SIG-M5 treated with dmso at 0.1 percent for 504 hours (cell line): ENCODE measurements at regions not wholly inside any gene's neighbourhood (a gene's known extent, or its start where the extent isn't known, plus 50 kb on each side); places are given as distances from the start of the nearest gene placed in this dataset.

Source experiments
- DNase-seq: peaks from one replicate; lab custom pipeline; 2025; ENCODE audit not compliant: unreplicated experiment; lab: John Stamatoyannopoulos, UW

DNA sequence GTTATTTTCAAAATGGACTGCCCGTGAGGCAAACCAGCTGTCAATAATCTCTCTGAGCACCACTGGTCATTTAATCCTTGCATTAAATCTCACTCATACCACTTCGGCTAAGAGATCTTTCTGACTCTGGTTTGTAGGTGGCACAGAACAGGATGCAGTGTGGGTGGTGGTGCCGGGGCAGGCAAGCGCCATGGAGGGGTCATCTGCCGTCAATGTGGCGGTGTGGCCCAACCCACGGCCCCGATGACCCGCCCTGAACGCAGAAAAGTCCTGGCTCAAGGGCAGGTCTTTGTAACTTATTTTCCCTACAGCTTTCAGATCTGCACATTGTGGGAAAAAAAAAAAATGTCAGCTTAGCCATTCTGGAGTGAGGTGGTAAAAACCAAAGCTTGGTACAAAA lies 73.2 kb upstream of the MGMT start:
- no peak for DNase-seq

DNA sequence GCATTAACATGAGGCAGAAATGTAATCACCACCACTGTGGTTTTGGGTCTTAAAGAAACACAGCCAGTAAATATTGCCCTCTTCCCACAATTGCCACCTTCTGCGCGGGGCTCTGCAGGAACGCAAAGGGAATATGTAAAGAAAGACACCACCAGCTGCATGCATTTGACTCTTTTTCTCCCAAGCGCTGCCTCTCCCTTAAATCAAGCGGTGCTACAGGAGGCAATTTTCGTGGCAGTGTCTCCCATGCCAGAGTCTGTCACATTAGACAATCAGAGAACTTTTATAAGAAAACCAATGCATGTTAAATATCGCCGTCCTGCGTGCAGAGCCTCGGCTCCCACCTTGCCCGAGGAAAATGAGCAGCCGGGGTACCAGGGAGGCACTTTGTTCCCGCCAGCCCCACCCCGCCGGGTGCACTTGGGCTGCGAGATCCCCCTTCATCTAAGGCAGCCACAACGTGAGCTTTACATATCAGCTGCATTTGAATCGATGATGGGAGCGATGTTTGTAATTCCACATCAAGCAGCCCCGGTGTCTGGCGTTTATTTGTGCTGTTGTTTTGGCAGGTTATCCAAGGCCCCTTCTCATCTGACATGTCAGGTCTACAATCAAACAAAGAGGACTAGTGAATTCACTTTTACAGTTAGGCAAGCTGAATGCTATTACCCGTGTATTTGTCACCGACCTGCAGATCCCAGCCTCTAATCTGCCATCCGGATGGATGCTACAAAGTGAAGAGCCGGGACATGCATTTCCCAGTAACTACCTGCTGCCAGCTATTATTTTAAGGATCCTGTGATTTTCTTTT lies 72.3 kb upstream of the MGMT start:
- no peak for DNase-seq

DNA sequence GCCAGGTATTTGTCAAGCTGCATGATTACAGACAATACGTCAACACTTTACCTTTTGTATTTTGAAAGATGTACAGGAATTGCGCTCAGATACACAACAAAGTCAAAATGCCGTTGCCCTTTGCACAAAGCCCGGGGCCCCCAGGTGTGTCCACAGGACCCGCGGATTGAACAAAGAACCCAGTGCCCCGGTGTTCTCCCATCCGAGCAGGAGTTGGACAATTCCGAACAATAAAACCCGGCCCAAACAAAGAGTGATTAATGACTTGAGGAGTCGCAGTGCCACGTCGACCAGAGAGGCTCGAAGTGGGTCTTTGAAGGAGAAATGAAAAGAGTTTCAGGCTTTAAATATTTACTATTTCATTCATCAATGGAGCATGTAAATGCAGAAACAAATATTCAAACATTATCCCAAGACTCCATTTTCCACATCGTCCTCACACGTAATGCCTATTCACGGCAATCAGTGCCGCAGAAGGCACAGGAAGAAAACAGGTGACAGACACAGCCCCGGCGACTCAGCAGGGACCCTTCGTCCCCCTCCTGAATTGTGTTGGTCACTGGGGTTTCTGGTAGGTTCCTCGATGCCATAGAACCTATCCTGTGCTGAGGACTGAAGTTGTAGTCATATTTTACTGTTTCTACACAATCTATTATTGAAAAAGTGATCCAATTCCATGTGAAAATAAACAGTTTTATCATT lies 70.9 kb upstream of the MGMT start:
- no peak for DNase-seq

GRCh38 chr10:129397198-129397974 lies 69.7 kb upstream of the MGMT start:
- no peak for DNase-seq

- DNase-seq: no peak
These were observed 68.3 kb upstream of the MGMT start for GRCh38 chr10:129398711-129399141.

- DNase-seq: no peak
These were observed 66.6 kb upstream of the MGMT start for GRCh38 chr10:129400426-129400825.

DNA sequence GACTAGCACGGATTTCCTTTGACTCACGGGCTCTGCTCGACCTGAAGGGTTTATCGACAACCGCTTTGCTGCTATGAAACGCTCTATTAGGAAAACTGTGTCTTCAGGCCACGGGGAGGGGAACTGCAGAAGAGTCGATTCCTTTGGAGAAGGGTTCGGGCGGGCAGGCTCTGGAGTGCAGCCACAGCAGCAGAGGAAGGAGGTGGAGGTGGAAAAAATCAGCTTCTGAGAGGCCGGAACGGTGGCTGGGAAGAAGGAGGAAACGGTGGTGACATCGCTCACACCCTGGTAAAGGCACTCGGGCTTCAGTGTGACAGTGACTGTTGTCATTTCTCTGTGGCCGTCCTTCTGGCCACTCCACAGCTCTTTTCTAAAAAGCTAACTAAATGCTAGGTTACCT lies 64.6 kb upstream of the MGMT start:
- DNase-seq: no peak

DNA sequence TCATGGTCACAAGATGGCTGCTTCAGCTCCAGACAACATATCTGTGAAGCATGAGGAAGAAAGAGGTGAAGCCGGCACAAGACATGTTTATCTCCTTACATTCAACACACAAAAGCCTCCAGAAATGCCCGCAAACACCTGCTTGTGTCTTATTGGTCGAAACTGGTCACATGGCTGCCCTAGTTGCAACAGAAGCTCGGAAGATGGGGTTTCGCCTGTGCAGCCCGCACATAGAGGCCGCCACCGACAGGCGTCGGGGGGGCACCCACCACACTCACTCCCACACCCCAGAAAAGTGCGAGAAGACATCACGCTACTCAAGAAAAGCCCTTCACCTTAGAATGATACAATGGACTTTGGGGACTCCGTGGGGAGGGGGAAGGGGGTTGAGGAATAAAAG lies 63.0 kb upstream of the MGMT start:
- DNase-seq: no peak

DNA sequence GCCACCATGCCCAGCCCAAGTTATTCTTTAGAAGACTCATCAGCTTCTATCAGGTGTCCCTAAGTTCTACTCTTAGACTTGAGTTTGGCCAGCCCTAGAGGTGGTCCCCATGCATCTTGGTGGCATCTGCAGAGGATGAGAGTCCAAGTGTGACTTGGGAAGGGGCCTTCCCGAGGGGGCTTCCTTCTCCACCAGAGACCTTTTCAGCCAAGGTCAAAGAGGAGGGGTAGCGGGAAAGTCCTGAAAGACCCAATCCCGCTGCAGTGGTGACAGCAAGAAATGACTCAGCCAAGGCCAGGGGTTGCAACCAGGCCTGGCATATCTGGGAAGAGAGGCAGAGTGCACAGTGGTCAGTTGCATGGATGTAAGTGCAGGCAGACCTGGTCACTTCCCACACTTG lies 61.7 kb upstream of the MGMT start:
- no peak for DNase-seq

GRCh38 chr10:129410688-129411392 lies 56.2 kb upstream of the MGMT start:
- no peak for DNase-seq

GRCh38 chr10:129411393-129411705 lies 55.7 kb upstream of the MGMT start:
- DNase-seq: no peak

DNA sequence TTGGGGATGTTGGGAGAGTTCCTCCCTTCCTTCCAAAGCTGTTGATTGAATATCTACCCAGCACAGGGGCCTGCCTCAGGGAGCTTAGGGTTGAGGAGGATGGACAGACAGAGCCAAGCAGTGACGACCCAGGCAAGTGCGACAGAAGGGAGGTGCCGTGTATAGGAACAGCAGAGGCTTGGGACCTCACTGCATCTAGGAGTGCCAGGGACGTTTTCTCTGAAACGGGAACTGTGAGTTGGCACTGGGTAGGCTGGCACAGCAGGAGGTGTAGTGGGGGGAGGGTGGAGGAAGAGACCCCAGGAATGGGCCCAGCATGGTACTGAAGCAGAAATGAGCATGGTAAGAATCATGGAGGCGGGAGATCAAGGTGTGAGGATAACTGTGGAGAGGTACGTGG lies 55.3 kb upstream of the MGMT start:
- DNase-seq: no peak

- no peak for DNase-seq
These were observed 54.0 kb upstream of the MGMT start for GRCh38 chr10:129413024-129413423.

GRCh38 chr10:129415215-129416140 lies 51.6 kb upstream of the MGMT start:
- no peak for DNase-seq

DNA sequence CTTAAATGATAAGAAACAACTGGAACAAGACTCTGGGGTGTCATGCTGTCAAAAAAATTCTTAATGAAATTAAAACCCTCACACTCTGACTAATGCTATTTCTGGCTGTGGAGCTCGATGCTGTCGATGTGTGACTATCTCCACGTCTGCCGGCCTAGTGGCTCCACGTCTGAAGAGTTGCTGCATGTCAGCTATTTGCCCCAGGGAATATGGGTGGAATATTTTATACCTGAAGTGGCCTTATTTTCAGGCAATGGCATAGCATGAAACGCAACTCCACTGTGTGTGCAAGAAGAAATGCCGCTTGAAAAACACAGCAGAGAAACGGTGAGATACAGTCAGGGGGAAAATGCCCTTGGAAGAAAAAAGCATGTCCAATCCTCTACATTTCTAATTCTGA lies 50.9 kb upstream of the MGMT start:
- no peak for DNase-seq

DNA sequence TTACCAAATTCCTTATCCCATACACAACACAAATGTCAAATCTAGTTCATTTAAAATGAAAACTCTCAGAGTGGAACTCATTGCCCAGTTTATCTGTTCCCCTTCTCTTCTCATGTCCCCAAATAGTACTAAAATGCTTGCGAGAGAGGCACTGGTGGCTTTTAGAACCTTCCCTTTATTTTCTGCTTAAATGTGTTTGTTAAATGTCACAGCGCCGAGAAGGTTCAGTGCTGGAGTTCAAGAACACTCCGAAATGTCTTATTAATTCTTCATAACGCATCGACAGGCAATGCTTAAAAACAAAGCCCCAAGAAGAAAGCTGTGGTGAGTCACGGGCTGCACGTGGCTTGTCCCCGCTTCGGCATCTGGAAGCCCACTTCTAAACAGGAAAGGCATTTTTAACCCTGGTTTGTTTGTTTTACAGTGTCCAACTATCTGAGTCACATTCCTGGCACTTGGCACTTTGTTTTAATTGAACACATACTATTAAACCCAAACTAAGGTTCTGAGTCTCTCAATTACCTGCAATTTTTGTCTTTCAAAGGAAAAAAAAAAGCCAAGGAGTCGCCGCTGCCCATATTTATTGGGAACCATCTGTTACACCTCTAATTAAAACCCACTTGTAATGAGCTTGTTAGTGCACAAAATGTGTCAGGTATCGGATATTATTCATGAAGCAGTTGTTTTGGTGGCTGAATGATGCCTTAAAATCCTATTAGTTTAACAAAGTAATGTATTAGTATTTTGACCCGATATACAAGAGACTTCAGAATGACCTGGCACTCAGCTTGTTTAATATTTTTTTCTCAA lies 49.9 kb upstream of the MGMT start:
- DNase-seq: no peak
